ENCODE measurements at regions not wholly inside any gene's neighbourhood (a gene's known extent, or its start where the extent isn't known, plus 50 kb on each side); places are given as distances from the start of the nearest gene placed in this dataset.
"Not testable (repeated sequence)": the region's sequence is repeated elsewhere in the genome, so short reads cannot be mapped to it uniquely, and the experiment has no call there.

GRCh38 chr21:9838738-9839642, 682.4 kb upstream of the TPTE start:
- no peaks in the 10 kb centered on the region for H3K27me3 ChIP-seq
- 75 to 80% methylated on average over 29 to 40 of the region's 47 CpGs for WGBS, 2 donors
- H3K27ac ChIP-seq = no peak overlapping the region
- intact Hi-C loops (cut with DNase I) = no loop called here
- DNase-seq = no peak
- no peaks in the 10 kb centered on the region for H3K4me1 ChIP-seq
- no peaks in the 10 kb centered on the region for H3K36me3 ChIP-seq
- H3K9me3 ChIP-seq = peaks cover 0 to 31% (median 16%) of the 10 kb centered on the region in 3 donors
- no peak overlapping the region for H3K4me3 ChIP-seq
- TF ChIP-seq POLR2A (IDR thresholded peaks at IDR 0.05) = no peak
- TF ChIP-seq CTCF (IDR thresholded peaks at IDR 0.05) = no peak

GRCh38 chr21:9844106-9844505, 677.3 kb upstream of the TPTE start:
- H3K9me3 ChIP-seq = peaks cover 0 to 31% (median 9%) of the 10 kb centered on the region in 3 donors
- H3K27ac ChIP-seq; intact Hi-C loops (cut with DNase I); H3K4me3 ChIP-seq; H3K36me3 ChIP-seq; DNase-seq; H3K27me3 ChIP-seq; H3K4me1 ChIP-seq: not testable (repeated sequence)
- WGBS, 2 donors = 67 to 75% methylated on average over 1 of the region's 1 CpG

GRCh38 chr21:9847511-9847910, 673.9 kb upstream of the TPTE start:
- H3K27ac ChIP-seq; H3K36me3 ChIP-seq; H3K27me3 ChIP-seq; H3K4me3 ChIP-seq; intact Hi-C loops (cut with DNase I); DNase-seq; H3K4me1 ChIP-seq: not testable (repeated sequence)
- WGBS, 2 donors = 71 to 73% methylated on average over 7 of the region's 7 CpGs
- peaks cover 0 to 36% (median 5%) of the 10 kb centered on the region in 3 donors for H3K9me3 ChIP-seq

DNA sequence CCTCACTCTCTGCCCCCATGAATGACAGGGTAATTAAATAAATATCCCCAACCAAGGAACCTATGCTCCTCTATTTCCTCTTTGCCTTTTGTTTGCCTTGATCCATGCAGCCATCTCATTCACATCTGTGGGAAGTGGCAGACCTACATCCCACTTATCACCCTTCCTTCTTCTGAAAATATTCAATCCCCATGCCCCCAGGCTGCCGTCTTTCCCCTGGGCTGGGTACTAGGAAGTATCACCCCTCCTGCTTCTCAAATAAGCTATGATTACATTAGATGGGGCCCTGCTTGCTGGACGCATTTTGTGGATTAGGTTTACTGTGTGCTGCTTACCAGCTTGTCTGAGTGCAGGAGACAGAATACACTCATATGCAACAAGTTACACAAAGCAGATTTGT, 670.2 kb upstream of the TPTE start:
- H3K27ac ChIP-seq; H3K4me1 ChIP-seq; DNase-seq; H3K27me3 ChIP-seq; H3K4me3 ChIP-seq; H3K36me3 ChIP-seq; intact Hi-C loops (cut with DNase I): not testable (repeated sequence)
- WGBS, 2 donors = 66 to 67% methylated on average over 1 to 2 of the region's 2 CpGs
- peaks cover 0 to 34% (median 5%) of the 10 kb centered on the region in 3 donors for H3K9me3 ChIP-seq

DNA sequence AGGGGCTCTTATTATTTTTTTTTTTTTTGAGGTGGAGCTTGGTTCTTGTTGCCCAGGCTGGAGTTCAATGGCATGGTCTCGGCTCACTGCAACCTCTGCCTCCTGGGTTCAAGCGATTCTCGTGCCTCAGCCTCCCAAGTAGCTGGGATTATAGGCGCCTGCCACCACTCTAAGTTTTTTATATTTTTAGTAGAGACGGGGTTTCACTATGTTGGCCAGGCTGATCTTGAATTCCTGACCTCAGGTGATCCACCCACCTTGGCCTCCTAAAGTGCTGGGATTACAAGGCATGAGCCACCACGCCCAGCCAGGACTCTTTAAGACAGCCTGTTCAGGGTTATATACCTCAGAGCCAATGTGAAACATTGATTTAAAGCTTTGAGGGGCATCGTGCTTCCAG, 669.7 kb upstream of the TPTE start:
- H3K27ac ChIP-seq; DNase-seq; H3K27me3 ChIP-seq; H3K4me3 ChIP-seq; H3K4me1 ChIP-seq; H3K36me3 ChIP-seq; intact Hi-C loops (cut with DNase I): not testable (repeated sequence)
- WGBS, 2 donors = 36 to 62% methylated on average over 6 of the region's 7 CpGs
- peaks cover 0 to 29% (median under 1%) of the 10 kb centered on the region in 3 donors for H3K9me3 ChIP-seq

GRCh38 chr21:9857563-9857962, 663.8 kb upstream of the TPTE start:
- H3K27me3 ChIP-seq; intact Hi-C loops (cut with DNase I); H3K36me3 ChIP-seq; DNase-seq; H3K4me3 ChIP-seq; H3K4me1 ChIP-seq; H3K27ac ChIP-seq: not testable (repeated sequence)
- WGBS, 2 donors = 58 to 66% methylated on average over 9 of the region's 9 CpGs
- peaks cover 0 to 15% (median 13%) of the 10 kb centered on the region in 3 donors for H3K9me3 ChIP-seq

GRCh38 chr21:9859865-9860264, 661.5 kb upstream of the TPTE start:
- DNase-seq; H3K4me3 ChIP-seq; H3K27ac ChIP-seq; intact Hi-C loops (cut with DNase I); H3K27me3 ChIP-seq; H3K36me3 ChIP-seq; H3K4me1 ChIP-seq: not testable (repeated sequence)
- 77 to 79% methylated on average over 1 of the region's 1 CpG for WGBS, 2 donors
- peaks cover 0 to 31% (median 16%) of the 10 kb centered on the region in 3 donors for H3K9me3 ChIP-seq

GRCh38 chr21:9862456-9862855, 658.9 kb upstream of the TPTE start:
- DNase-seq; H3K27ac ChIP-seq; H3K27me3 ChIP-seq; H3K36me3 ChIP-seq; intact Hi-C loops (cut with DNase I); H3K4me1 ChIP-seq; H3K4me3 ChIP-seq: not testable (repeated sequence)
- peaks cover 0 to 44% (median 19%) of the 10 kb centered on the region in 3 donors for H3K9me3 ChIP-seq
- WGBS, 2 donors = 48 to 56% methylated on average over 4 of the region's 4 CpGs

DNA sequence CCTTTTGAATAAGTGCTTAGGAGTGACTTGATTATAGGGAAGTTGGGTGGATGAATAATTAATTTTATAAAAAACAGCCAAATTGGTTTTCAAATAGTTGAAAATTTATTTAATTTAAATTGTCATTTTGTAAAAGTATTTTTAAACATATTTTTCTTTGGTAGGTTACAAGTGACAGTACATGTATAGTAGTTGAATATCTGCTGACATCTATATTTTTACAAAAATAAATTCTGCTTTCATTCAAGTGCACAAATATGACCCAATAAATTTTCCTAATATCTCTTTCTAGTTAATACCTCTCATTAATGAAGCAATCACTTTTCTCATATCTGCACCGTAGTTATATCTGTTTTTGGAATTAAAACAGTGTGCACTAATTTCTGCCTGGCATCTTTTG, 653.6 kb upstream of the TPTE start:
- H3K36me3 ChIP-seq; DNase-seq; intact Hi-C loops (cut with DNase I); H3K27ac ChIP-seq; H3K4me3 ChIP-seq; H3K4me1 ChIP-seq; H3K27me3 ChIP-seq: not testable (repeated sequence)
- 74% methylated on average over 1 of the region's 1 CpG for WGBS, 2 donors
- peaks cover 0 to 40% (median 7%) of the 10 kb centered on the region in 3 donors for H3K9me3 ChIP-seq

- H3K4me3 ChIP-seq; H3K27ac ChIP-seq; H3K4me1 ChIP-seq; intact Hi-C loops (cut with DNase I); H3K27me3 ChIP-seq; DNase-seq; H3K36me3 ChIP-seq: not testable (repeated sequence)
- WGBS, 2 donors = 53 to 63% methylated on average over 8 of the region's 8 CpGs
- H3K9me3 ChIP-seq = peaks cover 0 to 37% (median 0%) of the 10 kb centered on the region in 3 donors
Observed at GRCh38 chr21:9873096-9873495, 648.3 kb upstream of the TPTE start.

GRCh38 chr21:9874136-9874535, 647.2 kb upstream of the TPTE start:
- H3K36me3 ChIP-seq; H3K4me1 ChIP-seq; DNase-seq; H3K27me3 ChIP-seq; intact Hi-C loops (cut with DNase I); H3K27ac ChIP-seq; H3K4me3 ChIP-seq: not testable (repeated sequence)
- H3K9me3 ChIP-seq = peaks cover 0 to 45% (median 0%) of the 10 kb centered on the region in 3 donors
- WGBS, 2 donors = 41 to 46% methylated on average over 3 to 4 of the region's 5 CpGs

- H3K27me3 ChIP-seq; DNase-seq; H3K4me1 ChIP-seq; H3K36me3 ChIP-seq; H3K27ac ChIP-seq; H3K4me3 ChIP-seq; intact Hi-C loops (cut with DNase I): not testable (repeated sequence)
- peaks cover 0 to 41% (median 12%) of the 10 kb centered on the region in 3 donors for H3K9me3 ChIP-seq
- 61 to 68% methylated on average over 4 of the region's 4 CpGs for WGBS, 2 donors
Observed at GRCh38 chr21:9881430-9881829, 640.0 kb upstream of the TPTE start.

Data from esophagus squamous epithelium (tissue), 5 donors.